ENCODE measurements at regions not wholly inside any gene's neighbourhood (a gene's known extent, or its start where the extent isn't known, plus 50 kb on each side); places are given as distances from the start of the nearest gene placed in this dataset.

DNA sequence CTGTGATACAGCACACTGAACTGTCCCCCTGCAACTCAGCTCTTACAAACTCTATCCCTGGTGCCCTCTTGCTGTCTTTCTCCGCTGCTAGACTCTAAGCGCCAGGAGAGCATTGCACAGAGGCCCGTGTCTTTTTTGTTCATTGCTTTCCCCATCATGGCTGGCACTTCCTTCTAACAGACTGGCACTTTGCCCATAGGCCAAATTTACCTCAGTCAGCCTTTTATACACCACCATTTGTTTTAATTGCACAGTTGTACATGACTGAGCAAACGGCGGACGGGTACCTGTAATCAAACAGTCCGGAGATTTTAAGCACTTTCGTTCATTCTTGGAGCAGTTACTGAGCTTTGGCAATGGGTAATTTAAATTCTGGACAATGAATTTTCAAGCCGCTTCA, 102.2 kb upstream of the CLINT1 start:
- TF ChIP-seq, protein P1, sequence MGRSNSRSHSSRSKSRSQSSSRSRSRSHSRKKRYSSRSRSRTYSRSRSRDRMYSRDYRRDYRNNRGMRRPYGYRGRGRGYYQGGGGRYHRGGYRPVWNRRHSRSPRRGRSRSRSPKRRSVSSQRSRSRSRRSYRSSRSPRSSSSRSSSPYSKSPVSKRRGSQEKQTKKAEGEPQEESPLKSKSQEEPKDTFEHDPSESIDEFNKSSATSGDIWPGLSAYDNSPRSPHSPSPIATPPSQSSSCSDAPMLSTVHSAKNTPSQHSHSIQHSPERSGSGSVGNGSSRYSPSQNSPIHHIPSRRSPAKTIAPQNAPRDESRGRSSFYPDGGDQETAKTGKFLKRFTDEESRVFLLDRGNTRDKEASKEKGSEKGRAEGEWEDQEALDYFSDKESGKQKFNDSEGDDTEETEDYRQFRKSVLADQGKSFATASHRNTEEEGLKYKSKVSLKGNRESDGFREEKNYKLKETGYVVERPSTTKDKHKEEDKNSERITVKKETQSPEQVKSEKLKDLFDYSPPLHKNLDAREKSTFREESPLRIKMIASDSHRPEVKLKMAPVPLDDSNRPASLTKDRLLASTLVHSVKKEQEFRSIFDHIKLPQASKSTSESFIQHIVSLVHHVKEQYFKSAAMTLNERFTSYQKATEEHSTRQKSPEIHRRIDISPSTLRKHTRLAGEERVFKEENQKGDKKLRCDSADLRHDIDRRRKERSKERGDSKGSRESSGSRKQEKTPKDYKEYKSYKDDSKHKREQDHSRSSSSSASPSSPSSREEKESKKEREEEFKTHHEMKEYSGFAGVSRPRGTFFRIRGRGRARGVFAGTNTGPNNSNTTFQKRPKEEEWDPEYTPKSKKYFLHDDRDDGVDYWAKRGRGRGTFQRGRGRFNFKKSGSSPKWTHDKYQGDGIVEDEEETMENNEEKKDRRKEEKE (IDR thresholded peaks at IDR 0.05): no peak
- TF ChIP-seq MAFK (conservative IDR thresholded peaks at IDR 0.05 in 1 of 2, IDR thresholded peaks at IDR 0.05 in 1 of 2; ENCODE audit: low read length in 2 of 2): 0 out of 4 replicates have a peak, but pooled peaks of 1 of the 2 experiments have one; percentile 3
- no TSS peak for BruUV-seq (replicated peaks)
- H2AFZ ChIP-seq (ENCODE audit: low read length): no peak overlapping the region
- no peaks in the 10 kb centered on the region for H3K36me3 ChIP-seq (replicated peaks in 1 of 2; ENCODE audit: control insufficient read depth in 1 of 2, insufficient read depth in 2 of 2, low read length in 2 of 2)
- no peak overlapping the region for H3K4me3 ChIP-seq (replicated peaks in 1 of 3; ENCODE audit: insufficient read depth in 1 of 3, low read depth in 2 of 3, low read length in 3 of 3)
- H3K4me2 ChIP-seq (ENCODE audit: low read depth, low read length): no peak overlapping the region
- ChIA-PET POLR2A (no interaction called here), CTCF (ENCODE audit: low intra/inter-chr PET ratio, low total read pairs) (no interaction called here)
- intact Hi-C loops (cut with micrococcal nuclease; ENCODE audit: unreplicated experiment) (no loop called here), in situ Hi-C loops (cut with HindIII; ENCODE audit: extremely low pct_ligation_motif_present, low pct_unique_long_range_greater_than_20kb) (no loop called here)
- no peak for FAIRE-seq
- no peak for DNase-seq (ENCODE audit: low spot score)
- ATAC-seq: no peak
- 34% methylated on average over 9 of the region's 9 CpGs for WGBS (ENCODE audit: low lambda C conversion rate)
- H3K4me1 ChIP-seq (ENCODE audit: insufficient read depth, low read length): no peaks in the 10 kb centered on the region
- no peaks in the 10 kb centered on the region for H4K20me1 ChIP-seq (ENCODE audit: insufficient read depth, low read length)
- H3K79me2 ChIP-seq (ENCODE audit: insufficient read depth, low read length): no peaks in the 10 kb centered on the region
- H3K9ac ChIP-seq (ENCODE audit: insufficient read depth, low read depth, low read length): no peak overlapping the region
- no peaks in the 10 kb centered on the region for H3K9me3 ChIP-seq (ENCODE audit: low read length)
- peaks cover 0 to 7% of the 10 kb centered on the region in 2 experiments; a peak in 1 of 5 replicates for H3K27me3 ChIP-seq (ENCODE audit: control insufficient read depth in 1 of 2, insufficient read depth in 2 of 2, low read length in 2 of 2)
- no peak overlapping the region for H3K27ac ChIP-seq (ENCODE audit: extremely low read length, insufficient read depth, low read length)

DNA sequence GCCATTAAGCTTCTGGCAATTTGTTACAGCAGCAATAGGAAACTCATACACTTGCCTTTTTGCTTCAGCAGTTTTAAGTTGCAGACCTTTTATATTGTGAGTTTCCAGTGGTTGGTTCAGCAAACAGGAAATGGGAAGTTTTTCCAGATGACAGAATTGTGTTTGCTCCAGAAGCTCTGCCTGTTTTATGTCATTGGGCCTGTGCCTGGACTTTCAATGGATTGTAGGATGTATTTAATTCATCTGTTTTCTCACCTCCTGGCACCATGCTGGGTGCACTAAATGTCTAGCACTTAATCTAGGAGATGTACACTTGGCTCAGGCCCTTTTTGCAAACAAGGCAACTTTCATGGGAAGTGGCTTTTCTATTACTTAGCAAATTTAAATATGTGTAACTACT, 100.4 kb upstream of the CLINT1 start:
- no peak overlapping the region for H3K9ac ChIP-seq (ENCODE audit: insufficient read depth, low read depth, low read length)
- POLR2A ChIA-PET: no interaction called here
- ATAC-seq (no peak), FAIRE-seq (no peak), DNase-seq (ENCODE audit: low spot score) (no peak)
- CTCF ChIA-PET (ENCODE audit: low intra/inter-chr PET ratio, low total read pairs): no interaction called here
- H3K4me3 ChIP-seq (replicated peaks in 1 of 3; ENCODE audit: insufficient read depth in 1 of 3, low read depth in 2 of 3, low read length in 3 of 3): no peak overlapping the region
- H3K36me3 ChIP-seq (replicated peaks in 1 of 2; ENCODE audit: control insufficient read depth in 1 of 2, insufficient read depth in 2 of 2, low read length in 2 of 2): no peaks in the 10 kb centered on the region
- no TSS peak for BruUV-seq (replicated peaks)
- H3K4me2 ChIP-seq (ENCODE audit: low read depth, low read length): no peak overlapping the region
- intact Hi-C loops (cut with micrococcal nuclease; ENCODE audit: unreplicated experiment) (no loop called here), in situ Hi-C loops (cut with HindIII; ENCODE audit: extremely low pct_ligation_motif_present, low pct_unique_long_range_greater_than_20kb) (no loop called here)
- no peak overlapping the region for H3K27ac ChIP-seq (ENCODE audit: extremely low read length, insufficient read depth, low read length)
- no peaks in the 10 kb centered on the region for H3K9me3 ChIP-seq (ENCODE audit: low read length)
- no peaks in the 10 kb centered on the region for H3K4me1 ChIP-seq (ENCODE audit: insufficient read depth, low read length)
- no peak overlapping the region for H2AFZ ChIP-seq (ENCODE audit: low read length)
- TF ChIP-seq HIVEP1 (CRISPR knock-in tag; IDR thresholded peaks at IDR 0.05): no peak
- peak; percentile 84 for TF ChIP-seq ZNF12 (CRISPR knock-in tag; IDR thresholded peaks at IDR 0.05)
- no peaks in the 10 kb centered on the region for H4K20me1 ChIP-seq (ENCODE audit: insufficient read depth, low read length)
- H3K27me3 ChIP-seq (ENCODE audit: control insufficient read depth in 1 of 2, insufficient read depth in 2 of 2, low read length in 2 of 2): peaks cover 0 to 7% of the 10 kb centered on the region in 2 experiments; a peak in 1 of 5 replicates
- H3K79me2 ChIP-seq (ENCODE audit: insufficient read depth, low read length): no peaks in the 10 kb centered on the region
